DMS153 (cell line): ENCODE measurements at regions not wholly inside any gene's neighbourhood (a gene's known extent, or its start where the extent isn't known, plus 50 kb on each side); places are given as distances from the start of the nearest gene placed in this dataset.

Source experiments
- DNase-seq: peaks from one replicate; lab custom pipeline; 2025; lab: John Stamatoyannopoulos, UW

DNA sequence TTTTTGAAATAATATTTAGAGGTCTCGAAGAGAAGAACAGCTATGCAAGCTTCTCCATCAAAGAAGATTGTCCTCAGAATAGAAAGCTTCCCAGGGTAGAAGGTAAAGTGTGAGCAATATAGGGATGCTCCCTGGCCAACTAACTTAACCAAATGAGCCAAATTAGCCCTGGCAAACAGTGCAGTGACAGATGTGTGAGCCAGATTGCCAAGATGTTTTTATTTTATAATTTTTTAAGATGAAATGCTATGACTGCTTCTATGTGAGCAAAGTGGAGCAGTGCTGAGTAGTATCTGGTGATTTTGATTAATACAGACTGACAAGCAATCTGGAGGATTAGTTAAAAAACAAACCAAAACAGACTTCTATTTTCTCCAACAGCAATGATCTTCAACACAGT is 202.1 kb downstream of the NOVA1 start:
- no peak for DNase-seq

DNA sequence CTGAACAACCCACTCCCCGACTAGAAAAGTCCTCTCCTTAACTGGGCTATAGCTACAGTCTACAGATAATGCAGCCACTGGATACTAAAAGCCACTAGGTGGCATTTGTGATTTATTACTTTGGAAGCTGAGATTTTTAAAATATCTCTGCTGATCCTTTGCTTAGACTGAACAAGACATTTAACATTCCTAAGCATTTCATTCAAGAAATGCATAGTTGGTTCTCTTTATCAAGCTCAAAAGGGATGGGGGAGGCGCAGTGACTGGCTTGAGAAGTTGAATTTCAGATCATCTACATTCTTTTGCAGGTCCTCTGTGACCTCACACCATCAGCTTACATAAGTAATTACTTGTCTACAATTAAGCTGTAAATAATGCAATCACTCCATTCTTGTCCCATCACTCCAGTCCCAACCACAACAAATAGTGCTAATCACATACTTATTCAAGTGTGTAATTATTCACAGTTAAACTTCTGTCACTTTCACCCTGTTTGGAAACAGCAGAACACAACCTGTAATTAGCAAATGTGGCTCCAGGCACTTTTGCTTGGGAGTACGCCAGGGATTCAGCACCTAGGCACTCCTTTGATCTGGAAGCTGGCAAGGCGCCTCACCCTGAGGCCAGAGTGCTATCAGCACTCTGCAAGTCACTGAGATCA is 203.6 kb downstream of the NOVA1 start:
- DNase-seq: peak; percentile 52

DNA sequence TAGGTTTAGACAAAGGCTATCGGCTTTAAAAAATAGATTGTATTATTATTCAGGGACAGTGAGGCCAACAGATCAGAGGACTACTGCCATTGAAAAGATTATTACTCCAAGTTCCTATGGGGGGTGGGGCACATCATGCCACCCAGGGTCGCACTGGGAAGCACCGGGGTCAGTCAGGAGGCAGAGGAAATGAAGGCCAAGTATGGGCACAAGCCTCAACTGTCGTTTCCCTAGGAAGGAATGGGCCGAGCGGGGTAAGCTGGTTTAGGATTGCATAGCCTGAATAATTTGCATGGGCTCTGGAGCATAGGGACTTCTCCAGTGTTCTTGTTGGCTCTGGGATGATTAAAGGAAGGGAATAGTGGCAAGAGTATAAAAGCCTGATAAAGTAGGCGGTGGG is 205.3 kb downstream of the NOVA1 start:
- DNase-seq: no peak

DNA sequence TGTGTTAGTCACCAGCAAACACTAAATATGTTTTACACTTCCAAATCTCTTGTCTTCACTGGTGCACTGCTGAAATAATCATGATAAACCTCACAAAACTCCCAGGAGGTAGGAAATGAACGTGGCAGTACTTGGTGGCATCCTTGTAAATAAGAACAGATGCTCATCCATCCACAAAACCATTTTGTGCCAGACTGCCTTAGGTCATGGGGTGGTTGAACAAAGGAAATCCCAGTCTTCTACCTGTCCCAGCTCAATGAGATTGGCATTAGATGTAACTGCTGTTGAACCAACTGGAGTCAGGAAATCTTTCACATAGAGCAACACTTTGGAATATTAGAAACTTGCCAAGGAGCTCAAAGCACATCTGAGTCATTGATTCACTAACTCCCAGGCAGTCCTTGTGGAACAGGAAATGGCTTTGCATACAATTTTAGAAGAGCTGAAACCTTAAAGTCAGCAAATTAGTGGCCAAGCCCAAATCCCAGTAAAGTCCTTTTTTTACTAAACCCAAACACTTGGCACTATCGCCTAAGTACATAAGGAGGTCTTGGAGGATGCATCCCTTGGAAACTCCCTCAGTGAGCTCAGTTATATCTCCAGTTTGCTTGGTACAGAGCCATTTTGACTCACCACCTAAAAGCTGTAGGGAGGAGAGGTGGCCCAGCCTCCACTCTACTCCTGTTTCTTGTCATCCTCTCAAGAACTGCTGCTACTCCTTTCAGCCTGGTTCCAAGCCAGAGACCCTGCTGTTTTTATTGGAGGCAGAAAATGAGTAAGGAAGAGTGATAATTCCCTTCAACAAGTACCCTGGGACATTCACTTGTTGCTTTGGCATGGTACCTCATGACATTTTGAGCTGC is 208.0 kb downstream of the NOVA1 start:
- no peak for DNase-seq

DNA sequence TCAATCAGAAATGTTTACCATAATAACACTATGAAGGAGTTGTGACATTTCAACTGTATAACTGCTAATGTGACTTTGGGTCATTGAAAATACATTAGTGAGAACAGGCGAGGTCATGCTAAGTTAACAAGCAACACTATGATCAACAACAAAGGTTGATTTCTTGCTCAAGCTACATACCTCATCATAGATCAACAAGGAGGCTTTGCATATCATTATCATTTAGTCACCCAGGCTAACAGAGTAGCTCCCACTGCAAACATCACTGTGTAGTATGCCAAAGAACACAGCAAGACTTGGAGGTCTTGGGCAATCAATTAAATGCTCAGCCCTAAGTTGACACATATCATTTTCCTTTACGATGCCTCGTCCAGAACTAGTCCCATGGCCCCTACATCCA is 212.5 kb downstream of the NOVA1 start:
- DNase-seq: no peak

DNA sequence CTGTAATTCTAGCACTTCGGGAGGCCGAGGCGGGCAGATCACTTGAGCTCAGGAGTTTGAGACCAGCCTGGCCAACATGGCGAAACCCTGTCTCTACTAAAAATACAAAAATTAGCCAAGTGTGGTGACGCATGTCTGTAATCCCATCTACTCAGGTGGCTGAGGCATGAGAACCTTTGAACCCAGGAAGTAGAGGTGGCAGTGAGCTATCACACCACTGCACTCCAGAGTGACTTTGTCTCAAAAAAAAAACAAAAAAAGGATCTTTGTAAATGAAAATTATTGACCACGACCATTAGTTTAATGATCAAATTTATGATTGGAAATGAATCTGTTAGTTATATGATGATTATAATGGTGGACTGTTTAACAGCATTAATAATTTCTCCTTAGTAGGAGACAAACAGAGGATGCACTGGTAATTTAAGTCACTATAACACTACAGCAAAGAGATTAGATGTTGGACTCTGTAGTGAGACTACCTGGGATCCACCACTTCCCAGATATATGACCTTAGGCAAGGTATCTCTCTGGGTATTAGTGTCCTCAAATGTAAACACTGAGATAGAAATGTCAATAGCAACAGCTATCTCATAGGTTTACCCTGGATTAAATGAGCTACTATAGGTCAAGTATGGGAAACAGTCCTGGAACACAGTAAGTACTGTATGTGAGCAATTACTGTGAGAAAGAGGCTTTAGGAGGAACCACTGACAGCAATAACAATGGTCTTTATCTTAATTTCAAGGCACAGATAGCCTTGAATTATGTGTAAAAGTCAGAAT is 214.7 kb downstream of the NOVA1 start:
- DNase-seq: no peak

DNA sequence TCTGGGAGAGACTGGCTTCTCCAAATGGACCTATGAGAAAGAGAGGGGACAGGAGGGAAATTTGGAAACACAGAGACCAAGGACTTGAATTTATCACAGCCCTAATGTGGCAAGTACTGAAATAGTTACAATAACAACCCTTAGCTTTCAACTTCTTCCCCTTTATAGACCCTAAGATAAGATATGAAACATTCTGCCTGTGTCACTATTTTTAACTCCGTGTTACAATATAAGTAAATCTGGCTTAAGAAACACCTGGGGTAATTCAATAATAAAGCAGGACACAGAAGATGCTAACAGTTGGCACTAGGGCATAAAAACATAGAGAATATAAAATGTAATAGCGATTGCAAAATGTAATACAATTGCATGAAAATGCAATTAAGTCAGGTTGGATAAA is 216.4 kb downstream of the NOVA1 start:
- DNase-seq: no peak

DNA sequence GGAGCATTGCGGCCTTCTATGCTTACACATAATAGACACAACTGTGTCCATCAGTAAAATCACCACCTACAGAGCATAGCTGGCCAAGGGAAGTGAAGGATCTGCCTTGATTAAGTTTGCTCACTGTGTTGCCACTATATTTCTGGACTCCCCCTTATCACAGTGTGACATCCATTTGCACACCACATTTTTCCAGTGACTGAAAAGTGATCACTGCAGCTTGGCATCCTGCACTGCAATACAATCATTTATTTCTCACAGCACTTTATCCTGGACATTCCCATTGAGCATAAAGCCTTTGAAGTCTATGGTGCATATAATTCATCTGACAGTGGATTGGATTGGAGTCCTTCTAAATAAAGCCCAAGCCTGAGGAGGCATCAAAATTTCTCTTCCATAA is 217.2 kb downstream of the NOVA1 start:
- no peak for DNase-seq

DNA sequence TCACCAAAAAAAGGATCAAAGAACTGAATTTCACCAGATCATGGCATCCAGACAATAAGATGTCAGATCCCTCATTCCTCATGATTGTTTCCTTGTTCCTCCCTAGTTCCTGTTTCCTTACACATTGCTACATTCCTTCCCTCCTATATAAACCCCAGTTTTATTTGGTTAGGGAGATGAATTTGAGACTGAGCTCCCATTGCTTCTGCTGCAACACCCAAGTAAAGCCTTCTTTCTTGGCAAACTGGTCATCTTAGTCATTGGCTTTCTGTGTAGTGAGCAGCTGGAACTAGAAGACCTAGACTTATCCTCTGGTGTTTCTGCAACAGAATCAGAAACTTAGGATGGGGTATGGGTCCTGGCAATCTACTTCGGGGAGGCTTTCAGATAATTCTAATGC is 217.9 kb downstream of the NOVA1 start:
- no peak for DNase-seq

DNA sequence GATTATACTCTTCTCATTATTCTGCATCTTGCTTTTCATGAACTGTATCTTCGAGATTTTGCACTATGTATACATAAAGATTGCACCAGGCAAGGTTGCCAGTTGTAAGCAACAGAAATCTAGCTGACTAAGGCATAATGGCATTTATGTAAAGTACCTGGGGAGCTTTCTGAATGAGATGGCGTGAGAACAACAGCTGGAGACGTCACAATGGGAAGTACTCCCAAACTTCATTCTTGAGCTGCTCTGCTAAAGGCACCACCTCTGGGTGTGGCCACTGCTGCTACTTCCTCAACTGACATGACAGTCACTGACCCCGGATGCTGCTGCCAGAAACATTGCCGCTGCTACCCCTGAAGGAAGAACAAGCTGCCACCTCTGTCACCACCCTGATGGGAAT is 220.7 kb downstream of the NOVA1 start:
- no peak for DNase-seq

DNA sequence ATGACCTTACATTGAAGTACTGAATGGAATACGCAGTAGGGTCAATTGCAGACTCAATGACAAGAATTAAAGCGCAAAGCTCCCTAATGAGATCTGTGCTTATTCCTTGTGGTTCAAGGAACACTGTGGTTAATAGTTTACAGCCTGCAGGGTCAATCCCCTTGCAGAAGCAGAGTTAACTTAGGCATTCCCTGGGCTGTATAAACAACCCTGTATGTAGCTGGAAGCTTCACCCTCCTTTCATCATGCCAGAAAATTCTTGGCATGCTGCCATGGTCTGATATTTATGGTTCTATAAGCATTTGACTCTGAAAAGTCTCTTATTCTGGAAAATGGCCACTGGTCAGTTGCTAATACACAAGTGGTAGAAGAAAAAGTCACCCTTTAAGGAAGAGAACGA is 227.7 kb downstream of the NOVA1 start:
- DNase-seq: no peak

DNA sequence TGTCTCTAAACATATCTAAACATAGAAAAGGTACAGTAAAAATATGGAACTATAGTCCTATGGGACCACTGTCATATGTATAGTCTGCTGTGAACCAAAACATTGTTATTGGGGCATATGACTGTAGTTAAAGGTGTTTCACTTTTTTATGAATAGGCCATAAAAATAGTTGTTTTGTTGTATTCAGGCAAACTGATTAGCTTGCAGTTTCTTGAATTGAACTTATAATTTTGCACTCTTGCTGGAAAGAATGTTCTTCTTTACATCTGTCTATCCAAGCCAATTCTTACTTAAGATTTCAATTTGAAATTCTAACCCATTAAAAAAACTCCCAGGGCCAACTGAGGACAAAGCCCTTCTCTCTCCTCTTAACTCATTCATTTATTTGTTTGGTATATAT is 234.1 kb downstream of the NOVA1 start:
- DNase-seq: no peak

DNA sequence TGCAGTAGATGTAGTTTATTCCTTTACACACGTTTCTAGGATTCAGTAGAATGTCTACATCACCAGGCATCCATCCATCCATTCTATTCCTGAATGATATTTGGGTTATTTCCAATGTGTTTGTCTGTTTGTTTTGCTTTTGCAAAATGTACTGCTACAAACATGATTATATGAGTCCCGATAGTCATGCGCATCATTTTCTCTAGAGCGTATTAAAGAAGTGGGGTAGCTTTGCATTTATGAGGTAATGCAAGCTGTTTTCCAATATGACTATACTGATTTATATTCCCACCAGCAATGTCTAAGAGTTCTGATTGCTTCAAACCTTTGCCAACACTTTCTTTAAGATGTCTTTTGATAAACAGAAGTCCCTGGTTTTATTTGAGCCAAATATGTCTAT is 253.2 kb downstream of the NOVA1 start:
- no peak for DNase-seq

DNA sequence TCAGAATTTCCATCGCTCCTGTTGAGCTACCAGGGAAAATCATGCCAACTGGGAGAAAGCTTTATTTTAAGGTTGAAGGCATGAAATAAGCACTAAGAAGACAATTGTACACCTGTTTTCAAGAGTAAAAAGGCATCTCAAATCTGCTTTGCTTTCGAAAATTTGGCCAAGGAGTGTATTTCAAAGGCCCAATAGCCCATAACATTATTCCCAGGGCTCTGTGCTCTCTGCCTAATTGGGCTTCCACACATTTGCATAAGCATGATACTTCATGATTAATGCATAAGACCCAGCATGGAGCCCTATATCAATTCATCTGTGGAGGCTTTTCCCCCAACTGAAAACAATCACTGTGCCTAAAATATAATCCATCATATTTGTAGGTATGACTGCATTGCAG is 258.5 kb downstream of the NOVA1 start:
- no peak for DNase-seq

DNA sequence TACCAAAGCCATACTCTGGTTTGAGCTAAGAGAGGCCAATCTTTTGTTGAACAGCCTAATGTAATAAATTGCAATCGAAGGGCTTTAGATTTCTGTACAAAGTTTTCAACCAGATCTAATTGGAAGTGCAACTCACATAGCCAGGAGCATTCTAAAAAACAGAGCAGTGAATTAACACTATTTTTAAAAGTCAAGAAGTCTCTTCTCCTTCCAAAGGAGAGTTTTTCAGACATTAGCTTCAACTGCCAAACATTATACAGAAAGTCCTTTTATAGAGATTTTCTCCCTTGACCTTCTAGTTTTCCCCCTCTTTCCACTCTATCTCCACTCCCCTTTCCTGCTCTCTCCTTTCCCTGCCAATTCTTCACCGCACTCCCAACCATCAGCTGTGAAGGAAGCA is 259.6 kb downstream of the NOVA1 start:
- no peak for DNase-seq

DNA sequence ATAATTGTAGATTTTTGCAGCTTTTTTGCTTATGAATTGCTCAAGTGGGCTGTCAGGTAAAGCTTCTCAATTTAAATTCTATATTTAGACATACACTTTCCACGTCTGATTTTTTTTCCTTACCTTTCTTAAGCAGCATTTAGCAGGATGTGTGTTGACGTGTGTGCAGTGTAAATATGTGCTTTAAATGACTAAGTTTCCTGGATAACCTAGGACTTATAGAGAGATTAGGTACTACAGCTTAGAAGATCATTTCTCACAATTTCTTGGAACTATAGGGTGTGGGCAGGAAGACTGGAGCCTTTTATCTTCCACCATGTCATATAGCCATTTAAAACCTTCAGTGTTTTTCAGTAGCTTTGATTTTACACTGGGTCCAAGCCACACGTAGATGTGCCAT is 263.5 kb downstream of the NOVA1 start:
- no peak for DNase-seq

DNA sequence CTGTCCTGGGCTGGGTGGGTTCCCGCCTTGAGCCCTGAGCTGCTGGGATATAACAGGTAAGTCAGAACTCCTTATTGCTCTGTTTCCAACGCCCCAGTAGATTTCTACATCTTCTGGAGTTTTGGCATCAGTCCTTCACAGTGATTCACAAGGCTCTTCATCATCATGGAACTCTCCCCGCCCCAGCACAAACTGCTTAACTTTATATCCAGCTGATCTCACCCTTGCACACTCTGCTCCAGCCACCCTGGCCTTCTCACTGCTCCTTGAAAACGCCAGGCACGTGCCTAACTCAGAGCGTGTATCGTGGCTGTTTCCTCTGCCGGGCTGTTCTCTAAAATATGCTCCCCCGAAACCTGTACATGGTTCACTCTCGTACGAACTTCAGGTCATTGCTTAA is 264.9 kb downstream of the NOVA1 start:
- DNase-seq: no peak

DNA sequence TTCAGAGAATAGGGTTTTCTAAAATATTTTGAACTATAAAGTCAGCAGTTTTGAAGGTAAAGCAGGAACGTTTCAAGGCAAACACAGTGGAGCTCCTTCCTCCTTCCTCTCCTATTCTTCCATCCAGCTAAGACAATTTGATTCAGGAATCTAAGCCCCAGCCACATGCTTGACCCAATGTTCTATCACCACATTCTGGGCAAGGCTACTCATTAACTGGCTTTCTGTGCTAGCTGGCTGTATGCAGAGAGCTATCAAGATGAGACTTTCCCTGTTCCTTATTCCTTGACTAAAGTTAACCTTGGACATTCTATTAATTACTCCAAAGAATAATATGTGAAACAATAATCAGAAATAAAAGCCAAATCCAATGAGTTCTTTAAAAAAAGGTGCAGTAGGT is 266.9 kb downstream of the NOVA1 start:
- DNase-seq: no peak

DNA sequence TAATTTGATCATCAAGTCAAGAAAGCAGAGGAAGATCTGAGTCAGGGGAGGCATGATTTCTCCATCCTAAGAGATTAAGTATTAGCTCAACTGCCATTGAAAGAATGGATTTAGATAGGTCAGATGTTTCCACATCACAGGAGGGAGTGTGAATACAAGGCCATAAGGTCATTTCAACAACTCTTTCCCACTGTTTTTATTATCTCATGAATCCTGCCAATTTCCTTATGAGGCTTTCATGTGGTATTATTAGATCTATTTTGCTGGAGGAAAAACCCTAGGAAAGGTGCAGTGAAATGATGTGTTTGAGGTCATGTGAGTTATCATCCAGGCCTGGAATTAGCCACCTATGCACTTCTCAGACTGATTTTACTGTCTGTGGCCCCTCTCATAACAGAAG is 269.0 kb downstream of the NOVA1 start:
- no peak for DNase-seq

DNA sequence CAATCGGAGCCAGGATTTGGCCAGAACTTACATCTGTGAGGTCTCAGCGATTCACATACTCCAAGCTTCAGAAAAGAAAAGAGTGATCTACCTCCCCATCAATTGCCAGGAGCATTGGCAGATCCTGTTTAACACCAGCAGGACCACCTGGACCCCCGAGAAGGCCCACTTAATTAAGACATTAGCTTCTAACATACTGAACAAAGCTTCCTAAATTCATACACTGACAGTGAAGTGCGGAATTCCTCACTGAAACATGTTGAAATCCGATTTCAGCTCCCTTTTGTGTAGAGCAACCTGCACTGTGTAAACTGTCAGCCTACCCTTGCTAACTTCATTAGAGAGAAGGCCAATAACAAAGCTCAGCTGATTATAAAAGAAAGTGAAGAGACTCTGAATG is 274.0 kb downstream of the NOVA1 start:
- DNase-seq: peak; percentile 25

DNA sequence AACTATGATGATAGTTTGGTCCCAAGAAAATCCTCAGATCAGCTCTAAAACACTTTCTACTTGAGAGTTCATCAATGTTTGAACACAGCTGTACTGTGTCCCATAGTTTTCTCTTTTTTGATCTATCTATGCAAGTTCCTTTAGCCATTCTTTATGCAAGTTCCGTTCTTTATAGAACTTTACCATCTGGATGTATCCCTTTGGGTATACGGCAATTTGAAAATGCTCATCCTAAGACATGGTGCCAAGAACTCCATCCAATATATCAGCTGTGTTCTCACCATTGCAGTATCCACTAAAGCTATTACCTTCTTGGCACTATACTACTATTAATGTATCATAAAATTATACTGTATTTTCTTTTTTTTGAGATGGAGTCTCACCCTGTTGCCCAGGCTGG is 276.9 kb downstream of the NOVA1 start:
- DNase-seq: no peak

DNA sequence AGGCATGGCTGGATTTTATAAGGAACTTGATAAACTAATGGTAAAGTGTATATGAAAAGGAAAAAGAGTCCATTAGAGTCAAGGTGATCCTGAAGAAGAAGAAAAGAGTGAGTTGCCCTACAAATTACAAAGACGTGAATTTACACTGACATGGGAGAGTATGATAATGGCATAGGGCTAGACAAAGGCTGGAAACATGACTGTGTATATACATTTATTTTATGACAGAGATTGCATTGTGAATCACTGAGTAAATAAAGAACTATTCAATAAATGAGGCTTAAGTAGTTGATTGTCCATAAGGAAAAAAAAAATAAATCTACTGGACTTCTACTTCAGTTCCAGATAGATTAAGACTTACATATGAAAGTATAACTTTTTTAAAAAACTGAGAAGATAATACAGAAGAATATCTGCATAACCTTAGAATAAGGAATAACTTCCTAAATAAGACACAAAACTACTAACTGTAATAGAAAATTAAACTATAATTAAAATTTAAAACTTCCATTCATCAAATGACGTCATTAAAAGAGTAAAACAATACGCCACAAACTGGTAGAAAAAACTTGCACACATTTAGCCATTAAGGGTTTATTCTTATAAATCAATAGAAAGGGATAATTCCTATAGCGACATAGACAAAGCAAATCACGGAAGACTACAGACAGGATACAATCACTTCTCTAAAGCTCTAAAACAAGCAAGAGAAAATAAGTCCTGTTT is 278.5 kb downstream of the NOVA1 start:
- DNase-seq: peak; percentile 42
